K562 (cell line): ENCODE measurements at regions not wholly inside any gene's neighbourhood (a gene's known extent, or its start where the extent isn't known, plus 50 kb on each side); places are given as distances from the start of the nearest gene placed in this dataset.

Experiments
- ATAC-seq: fragments of 200-7000 bp; cut with Tn5 transposase; 3 replicates; pipeline ENCODE4 v1.9.1; 2020; ENCODE audit warnings: moderate library complexity
- BruUV-seq: library from RNA; stranded (reverse); fragments of 400-500 nt; replicated peaks from 2 replicates; lab custom pipeline; 2021; lab: Mats Ljungman, UMichigan
- CTCF ChIA-PET: fragments of 300-600 bp; formaldehyde crosslinking; extraction: SDS; loops from one replicate; lab custom pipeline; 2021; ENCODE audit warnings: low intra/inter-chr PET ratio; lab: Yijun Ruan, JAX
- POLR2A ChIA-PET: fragments of 300-600, 350-650 bp; sonication (Branson Sonifier 250); formaldehyde crosslinking; extraction: SDS; loops from one replicate; lab custom pipeline; 2021; ENCODE audit warnings: antibody characterized with exemption, inconsistent platforms; lab: Yijun Ruan, JAX
- DNase-seq, 4 experiments: peaks; one replicate each; pipeline versions ENCODE4 v3.0.0 to v3.0.0-alpha.2; 2011 to 2018; ENCODE audit warnings: low spot score in 3 of 4, mixed read lengths in 3 of 4; ENCODE audit errors: extremely low read depth in 1 of 4
- FAIRE-seq: peaks from 2 replicates; lab custom pipeline; 2011; peaks lifted over from hg19 to GRCh38; lab: Jason Lieb, UNC
- H2AFZ ChIP-seq: 2 replicates; pipeline ENCODE4 v1.6.0; 2011; ENCODE audit warnings: low read depth, low read length, control low read depth, inconsistent platforms
- H3K27ac ChIP-seq: fragments of 200-600 bp; 3 replicates; pipeline ENCODE4 v1.8.0; 2011; ENCODE audit warnings: low read depth, mild to moderate bottlenecking, control low read depth, inconsistent platforms, low read length, moderate library complexity, mixed read lengths; ENCODE audit errors: extremely low read depth
- H3K27me3 ChIP-seq, 2 experiments: fragments of 300-600 bp in 1 of 2; 2 replicates in 1 of 2; 3 replicates in 1 of 2; pipeline versions ENCODE4 v1.6.0 to v1.8.0; 2011; ENCODE audit warnings: inconsistent platforms in 2 of 2, low read length in 2 of 2, mild to moderate bottlenecking in 1 of 2, mixed read lengths in 1 of 2, moderate library complexity in 1 of 2; ENCODE audit not compliant: control insufficient read depth in 2 of 2, insufficient read depth in 2 of 2
- H3K36me3 ChIP-seq: fragments of 300-600 bp; 3 replicates; pipeline ENCODE4 v1.8.0; 2011; ENCODE audit warnings: mild to moderate bottlenecking, low read length, inconsistent platforms; ENCODE audit not compliant: control insufficient read depth, insufficient read depth
- H3K4me1 ChIP-seq, 2 experiments: fragments of 200-600 bp in 1 of 2; replicated peaks in 1 of 2; 2 replicates in 1 of 2; 3 replicates in 1 of 2; pipeline versions ENCODE4 v1.5.1 to v1.8.0; 2011; ENCODE audit warnings: inconsistent platforms in 2 of 2, low read length in 2 of 2, mild to moderate bottlenecking in 1 of 2, mixed read lengths in 1 of 2, moderate library complexity in 1 of 2; ENCODE audit not compliant: control insufficient read depth in 2 of 2, insufficient read depth in 2 of 2
- H3K4me2 ChIP-seq: 2 replicates; pipeline ENCODE4 v1.6.1; 2011; ENCODE audit warnings: low read length, control low read depth, inconsistent platforms, mixed read lengths; ENCODE audit not compliant: insufficient read depth
- H3K4me3 ChIP-seq: fragments of 200-600 bp; sonication (generic), shearing (Covaris generic); 2 replicates; pipeline ENCODE4 v1.5.1; 2016; ENCODE audit warnings: control low read depth, inconsistent platforms
- H3K79me2 ChIP-seq: fragments of 200-600 bp; 3 replicates; pipeline ENCODE4 v1.8.0; 2011; ENCODE audit warnings: low read length, inconsistent platforms; ENCODE audit not compliant: control insufficient read depth, insufficient read depth
- H3K9ac ChIP-seq, 2 experiments: 2 replicates each; pipeline versions ENCODE4 v1.6.0 to v1.6.1; 2011; ENCODE audit warnings: low read depth in 2 of 2, low read length in 2 of 2, control low read depth in 1 of 2, inconsistent platforms in 1 of 2, mild to moderate bottlenecking in 1 of 2, mixed read lengths in 1 of 2; ENCODE audit not compliant: insufficient read depth in 1 of 2
- H3K9me1 ChIP-seq: one replicate; pipeline ENCODE4 v1.6.0; 2011; ENCODE audit warnings: inconsistent platforms, mild to moderate bottlenecking, low read length, moderate library complexity; ENCODE audit not compliant: control insufficient read depth, insufficient read depth
- H3K9me3 ChIP-seq: replicated peaks from 2 replicates; pipeline ENCODE4 v1.5.1; 2011; ENCODE audit warnings: low read depth, low read length, inconsistent platforms; ENCODE audit not compliant: control insufficient read depth, insufficient read depth
- H4K20me1 ChIP-seq: replicated peaks from 2 replicates; pipeline ENCODE4 v1.6.1; 2011; ENCODE audit warnings: low read length, inconsistent platforms, mixed read lengths; ENCODE audit not compliant: control insufficient read depth, insufficient read depth
- FOXP1 ChIP-seq: sonication (generic); formaldehyde crosslinking; IDR thresholded peaks from 2 replicates; pipeline ENCODE4 v1.8.0; 2022; ENCODE audit warnings: mild to moderate bottlenecking, missing genetic modification reagents
- NFRKB ChIP-seq: fragments of 450-650 bp; IDR thresholded peaks from 2 replicates; pipeline ENCODE4 v1.6.1; 2016; ENCODE audit warnings: low read depth
- PHF21A ChIP-seq: fragments of 450-650 bp; IDR thresholded peaks from 2 replicates; pipeline ENCODE4 v1.6.1; 2017; ENCODE audit warnings: low read depth, borderline replicate concordance
- SOX6 ChIP-seq: fragments of 450-650 bp; IDR thresholded peaks from 2 replicates; pipeline ENCODE4 v1.6.1; 2014; ENCODE audit warnings: mild to moderate bottlenecking
- WGBS: fragments of 100-300 bp; shearing (Covaris generic); methylation state at CpG from one replicate; pipeline ENCODE4 v1.1.6; 2016; ENCODE audit warnings: low coverage, mixed read lengths; ENCODE audit not compliant: insufficient coverage; ENCODE audit errors: missing lambda C conversion rate; 5-methylcytosine and 5-hydroxymethylcytosine counted together
- in situ Hi-C: fragments of 300-500 bp; cut with MboI; formaldehyde crosslinking; loops from 4 replicates; pipeline ENCODE4 v1.15.0; 2018; ENCODE audit warnings: inconsistent platforms, mixed read lengths
- intact Hi-C: fragments of 100-400 bp; cut with micrococcal nuclease; formaldehyde crosslinking; loops from 2 replicates; pipeline ENCODE4 v1.14.2; 2022
- TF ChIP-seq, protein P1 (sequence below): sonication (generic); formaldehyde crosslinking; IDR thresholded peaks from 2 replicates; pipeline ENCODE4 v1.8.0; 2022; ENCODE audit warnings: mild to moderate bottlenecking, missing genetic modification reagents
- TF ChIP-seq, protein P2 (sequence below): fragments of 450-650 bp; formaldehyde crosslinking; IDR thresholded peaks from 2 replicates; pipeline ENCODE4 v1.4.0; 2022; ENCODE audit warnings: missing genetic modification characterization

DNA sequence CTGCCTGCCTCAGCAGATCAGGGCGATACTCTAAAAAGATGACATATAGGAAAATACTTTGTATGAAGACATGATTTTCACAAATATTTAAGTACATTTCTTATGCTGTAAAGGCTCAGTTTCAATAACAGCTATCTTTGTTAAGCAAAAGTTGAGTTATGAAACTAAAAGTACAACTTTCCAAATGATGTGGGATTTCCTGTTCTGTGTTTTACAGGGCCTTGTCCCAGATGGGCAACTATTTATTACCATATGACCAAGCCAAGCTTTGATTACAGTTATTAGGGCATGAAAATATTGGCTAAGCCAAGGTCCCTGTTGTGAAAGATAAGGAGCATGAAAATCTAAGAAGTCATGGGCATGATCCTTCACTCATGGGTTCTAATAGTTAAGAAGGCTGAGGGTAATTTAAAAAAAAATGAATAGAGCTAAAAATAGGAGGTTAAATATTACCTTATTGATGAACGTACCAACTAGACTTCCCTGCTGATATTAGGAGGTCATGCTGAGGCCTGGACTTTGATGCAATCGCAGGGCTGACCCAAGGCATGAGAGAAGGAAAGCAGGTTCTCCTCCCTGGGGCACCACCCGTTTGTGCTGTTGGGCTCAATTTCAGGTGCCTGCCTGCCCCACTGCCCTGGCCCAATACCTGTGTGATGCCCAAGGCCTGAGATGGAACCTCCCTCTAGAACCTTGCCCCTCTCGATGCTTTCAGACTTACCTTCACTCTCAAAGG is 294.4 kb upstream of the PRDM1 start:
- Histone ChIP-seq H3K9me3 (no peaks in the 10 kb centered on the region), H3K27ac (no peak overlapping the region), H3K79me2 (no peaks in the 10 kb centered on the region), H3K36me3 (no peaks in the 10 kb centered on the region), H3K9me1 (no peaks in the 10 kb centered on the region), H3K27me3 (no peaks in the 10 kb centered on the region; a peak in 1 of 5 replicates), H4K20me1 (no peaks in the 10 kb centered on the region)
- ATAC-seq (no peak), FAIRE-seq (no peak), DNase-seq (no peak)
- BruUV-seq: no TSS peak
- in situ Hi-C loops: no loop called here
- CTCF ChIA-PET: no interaction called here
- 45% methylated on average over 5 of the region's 5 CpGs for WGBS
- no peak for TF ChIP-seq SOX6
- TF ChIP-seq, protein P1, sequence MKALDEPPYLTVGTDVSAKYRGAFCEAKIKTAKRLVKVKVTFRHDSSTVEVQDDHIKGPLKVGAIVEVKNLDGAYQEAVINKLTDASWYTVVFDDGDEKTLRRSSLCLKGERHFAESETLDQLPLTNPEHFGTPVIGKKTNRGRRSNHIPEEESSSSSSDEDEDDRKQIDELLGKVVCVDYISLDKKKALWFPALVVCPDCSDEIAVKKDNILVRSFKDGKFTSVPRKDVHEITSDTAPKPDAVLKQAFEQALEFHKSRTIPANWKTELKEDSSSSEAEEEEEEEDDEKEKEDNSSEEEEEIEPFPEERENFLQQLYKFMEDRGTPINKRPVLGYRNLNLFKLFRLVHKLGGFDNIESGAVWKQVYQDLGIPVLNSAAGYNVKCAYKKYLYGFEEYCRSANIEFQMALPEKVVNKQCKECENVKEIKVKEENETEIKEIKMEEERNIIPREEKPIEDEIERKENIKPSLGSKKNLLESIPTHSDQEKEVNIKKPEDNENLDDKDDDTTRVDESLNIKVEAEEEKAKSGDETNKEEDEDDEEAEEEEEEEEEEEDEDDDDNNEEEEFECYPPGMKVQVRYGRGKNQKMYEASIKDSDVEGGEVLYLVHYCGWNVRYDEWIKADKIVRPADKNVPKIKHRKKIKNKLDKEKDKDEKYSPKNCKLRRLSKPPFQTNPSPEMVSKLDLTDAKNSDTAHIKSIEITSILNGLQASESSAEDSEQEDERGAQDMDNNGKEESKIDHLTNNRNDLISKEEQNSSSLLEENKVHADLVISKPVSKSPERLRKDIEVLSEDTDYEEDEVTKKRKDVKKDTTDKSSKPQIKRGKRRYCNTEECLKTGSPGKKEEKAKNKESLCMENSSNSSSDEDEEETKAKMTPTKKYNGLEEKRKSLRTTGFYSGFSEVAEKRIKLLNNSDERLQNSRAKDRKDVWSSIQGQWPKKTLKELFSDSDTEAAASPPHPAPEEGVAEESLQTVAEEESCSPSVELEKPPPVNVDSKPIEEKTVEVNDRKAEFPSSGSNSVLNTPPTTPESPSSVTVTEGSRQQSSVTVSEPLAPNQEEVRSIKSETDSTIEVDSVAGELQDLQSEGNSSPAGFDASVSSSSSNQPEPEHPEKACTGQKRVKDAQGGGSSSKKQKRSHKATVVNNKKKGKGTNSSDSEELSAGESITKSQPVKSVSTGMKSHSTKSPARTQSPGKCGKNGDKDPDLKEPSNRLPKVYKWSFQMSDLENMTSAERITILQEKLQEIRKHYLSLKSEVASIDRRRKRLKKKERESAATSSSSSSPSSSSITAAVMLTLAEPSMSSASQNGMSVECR: no peak
- no peak for TF ChIP-seq FOXP1 (CRISPR knock-in tag)
- no peak for TF ChIP-seq NFRKB
- TF ChIP-seq, protein P2, sequence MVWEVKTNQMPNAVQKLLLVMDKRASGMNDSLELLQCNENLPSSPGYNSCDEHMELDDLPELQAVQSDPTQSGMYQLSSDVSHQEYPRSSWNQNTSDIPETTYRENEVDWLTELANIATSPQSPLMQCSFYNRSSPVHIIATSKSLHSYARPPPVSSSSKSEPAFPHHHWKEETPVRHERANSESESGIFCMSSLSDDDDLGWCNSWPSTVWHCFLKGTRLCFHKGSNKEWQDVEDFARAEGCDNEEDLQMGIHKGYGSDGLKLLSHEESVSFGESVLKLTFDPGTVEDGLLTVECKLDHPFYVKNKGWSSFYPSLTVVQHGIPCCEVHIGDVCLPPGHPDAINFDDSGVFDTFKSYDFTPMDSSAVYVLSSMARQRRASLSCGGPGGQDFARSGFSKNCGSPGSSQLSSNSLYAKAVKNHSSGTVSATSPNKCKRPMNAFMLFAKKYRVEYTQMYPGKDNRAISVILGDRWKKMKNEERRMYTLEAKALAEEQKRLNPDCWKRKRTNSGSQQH (CRISPR knock-in tag): no peak
- no peak for TF ChIP-seq PHF21A
- TF ChIP-seq, all 486 proteins: peak for 0
- Histone ChIP-seq H3K9ac (no peak overlapping the region), H2AFZ (no peak overlapping the region), H3K4me3 (no peak overlapping the region), H3K4me2 (no peak overlapping the region), H3K4me1 (peaks cover 0 to 4% of the 10 kb centered on the region in 2 experiments; a peak in 2 of 5 replicates)
- POLR2A ChIA-PET: no interaction called here
- intact Hi-C loops: no loop called here
